H1 (cell line): ENCODE measurements at regions not wholly inside any gene's neighbourhood (a gene's known extent, or its start where the extent isn't known, plus 50 kb on each side); places are given as distances from the start of the nearest gene placed in this dataset.

ENCODE experiments used
- CBX8 ChIP-seq: fragments of 300-800, 300-1000 bp; sonication (generic); IDR thresholded peaks from 2 replicates; pipeline ENCODE4 v1.7.1; 2016; ENCODE audit warnings: low read depth, low read length, borderline replicate concordance
- CEBPB ChIP-seq: IDR thresholded peaks from 2 replicates; pipeline ENCODE4 v1.6.1; 2012; ENCODE audit warnings: low read depth, low read length
- CTCF ChIP-seq, 3 experiments: IDR thresholded peaks; 1 replicate in 2 of 3; 2 replicates in 1 of 3; pipeline versions ENCODE4 v1.5.1 to v1.6.1; 2011; ENCODE audit warnings: low read length in 3 of 3, mild to moderate bottlenecking in 3 of 3, inconsistent platforms in 2 of 3, low read depth in 1 of 3, moderate library complexity in 1 of 3; ENCODE audit not compliant: insufficient read depth in 1 of 3; ENCODE audit errors: control extremely low read depth in 1 of 3
- E2F6 ChIP-seq: IDR thresholded peaks from 2 replicates; pipeline ENCODE4 v1.6.1; 2012; ENCODE audit warnings: inconsistent platforms
- EZH2 ChIP-seq: fragments of 200-600 bp; sonication (generic); IDR thresholded peaks from 2 replicates; pipeline ENCODE4 v1.7.1; 2012; ENCODE audit warnings: low read depth, mild to moderate bottlenecking, moderate library complexity, low read length, inconsistent platforms; ENCODE audit not compliant: severe bottlenecking
- KDM1A ChIP-seq: fragments of 200-600, 300-600 bp; sonication (generic); IDR thresholded peaks from 2 replicates; pipeline ENCODE4 v1.7.1; 2016; ENCODE audit warnings: mild to moderate bottlenecking, low read length, borderline replicate concordance
- POLR2A ChIP-seq, 2 experiments: IDR thresholded peaks; 1 replicate in 1 of 2; 2 replicates in 1 of 2; pipeline ENCODE4 v1.6.1; 2011; ENCODE audit warnings: low read depth in 2 of 2, low read length in 2 of 2, mild to moderate bottlenecking in 2 of 2; ENCODE audit errors: control extremely low read depth in 1 of 2
- POLR2AphosphoS5 ChIP-seq: IDR thresholded peaks from 2 replicates; pipeline ENCODE4 v1.6.1; 2011; ENCODE audit warnings: low read depth, low read length
- SP1 ChIP-seq: IDR thresholded peaks from 2 replicates; pipeline ENCODE4 v1.6.1; 2011; ENCODE audit warnings: low read depth, low read length
- SUZ12 ChIP-seq: fragments of 200-600 bp; sonication (generic); IDR thresholded peaks from 2 replicates; pipeline ENCODE4 v1.6.1; 2012; ENCODE audit warnings: mild to moderate bottlenecking, inconsistent platforms, low read length, moderate library complexity, mixed read lengths
- TAF7 ChIP-seq: optimal IDR thresholded peaks from 2 replicates; pipeline ENCODE3; 2011; ENCODE audit warnings: low read depth, mild to moderate bottlenecking, inconsistent platforms, low read length, moderate library complexity, borderline replicate concordance
- USF2 ChIP-seq: IDR thresholded peaks from 2 replicates; pipeline ENCODE4 v1.6.1; 2011; ENCODE audit warnings: low read length, improper control_type of control experiment

GRCh38 chrX:42385730-42386129 is 392.2 kb downstream of the PPP1R2C start:
- TF ChIP-seq E2F6 (no peak), EZH2 (no peak), POLR2AphosphoS5 (no peak), CTCF (IDR thresholded peaks at IDR 0.05; ENCODE audit: control extremely low read depth in 1 of 3, insufficient read depth in 1 of 3, low read depth in 1 of 3, low read length in 3 of 3) (no peak), USF2 (no peak), CEBPB (no peak), TAF7 (no peak), POLR2A (IDR thresholded peaks at IDR 0.05; ENCODE audit: control extremely low read depth in 1 of 2, low read depth in 2 of 2, low read length in 2 of 2) (no peak), SP1 (no peak), KDM1A (no peak), SUZ12 (no peak), CBX8 (no peak)
